Kidney (tissue), 13 donors: ENCODE measurements at regions not wholly inside any gene's neighbourhood (a gene's known extent, or its start where the extent isn't known, plus 50 kb on each side); places are given as distances from the start of the nearest gene placed in this dataset.
A peak's percentile ranks its signal among the peaks of the same experiment; 100 is the strongest.

Source experiments
- DNase-seq, 5 donors: peaks; one replicate each; pipeline ENCODE4 v3.0.0-alpha.2; 2013 to 2020
- FAIRE-seq: peaks from 2 replicates; lab custom pipeline; 2012; peaks lifted over from hg19 to GRCh38; lab: Jason Lieb, UNC
- H3K27ac ChIP-seq, 2 donors: one replicate each; pipeline ENCODE4 v1.7.0; 2013; ENCODE audit warnings: low read depth in 2 of 2, low read length in 2 of 2, inconsistent platforms in 1 of 2
- H3K27me3 ChIP-seq: one replicate; pipeline ENCODE4 v1.7.1; 2013; ENCODE audit warnings: low read length, inconsistent platforms; ENCODE audit not compliant: control insufficient read depth, insufficient read depth
- H3K36me3 ChIP-seq, 3 donors: one replicate each; pipeline versions ENCODE4 v1.7.0 to v1.7.1; 2013; ENCODE audit warnings: low read length in 3 of 3, control low read depth in 1 of 3, inconsistent platforms in 1 of 3; ENCODE audit not compliant: insufficient read depth in 3 of 3, control insufficient read depth in 2 of 3
- H3K4me1 ChIP-seq, 3 donors: one replicate each; pipeline versions ENCODE4 v1.7.0 to v1.7.1; 2013; ENCODE audit warnings: low read length in 3 of 3, inconsistent platforms in 1 of 3, low read depth in 1 of 3; ENCODE audit not compliant: control insufficient read depth in 2 of 3, insufficient read depth in 2 of 3
- H3K4me3 ChIP-seq, 3 donors: one replicate each; pipeline versions ENCODE4 v1.7.0 to v1.8.1; 2013; ENCODE audit warnings: low read length in 3 of 3, control low read depth in 1 of 3, inconsistent platforms in 1 of 3
- H3K9ac ChIP-seq, 3 donors: one replicate each; pipeline versions ENCODE4 v1.7.0 to v1.7.1; 2013; ENCODE audit warnings: low read length in 3 of 3, control low read depth in 1 of 3, inconsistent platforms in 1 of 3
- H3K9me3 ChIP-seq, 3 donors: one replicate each; pipeline versions ENCODE4 v1.7.0 to v1.7.1; 2013; ENCODE audit warnings: low read length in 3 of 3, control low read depth in 1 of 3, inconsistent platforms in 1 of 3; ENCODE audit not compliant: control insufficient read depth in 2 of 3, insufficient read depth in 1 of 3
- CTCF ChIP-seq: IDR thresholded peaks from 3 replicates; pipeline ENCODE4 v1.5.1; 2012; ENCODE audit warnings: mild to moderate bottlenecking, moderate library complexity, borderline replicate concordance; ENCODE audit not compliant: insufficient read depth; ENCODE audit errors: extremely low read depth
- intact Hi-C: fragments of 100-400 bp; cut with DNase I; formaldehyde crosslinking; loops from one replicate; pipeline ENCODE4 v1.11.1; 2022
- donor health status: control.
- donor health status: control.
- donor health status: control.
- donor health status: control.
- donor health status: control.
- donor health status: DM: yes; HTN: yes; CAD: no.
- donor health status: Normal renal cell carcinoma (clear cell type).

GRCh38 chr22:47750086-47750485 lies 987.6 kb downstream of the TBC1D22A start:
- H3K27ac ChIP-seq: no peak overlapping the region
- peaks cover 0 to 2% (median 0%) of the 10 kb centered on the region in 3 donors for H3K4me1 ChIP-seq
- H3K27me3 ChIP-seq: no peaks in the 10 kb centered on the region
- H3K4me3 ChIP-seq: no peak overlapping the region
- intact Hi-C loops: no loop called here
- no peaks in the 10 kb centered on the region for H3K36me3 ChIP-seq
- FAIRE-seq (no peak), DNase-seq (no peak)
- no peak for TF ChIP-seq CTCF
- H3K9me3 ChIP-seq: no peaks in the 10 kb centered on the region
- no peak overlapping the region for H3K9ac ChIP-seq

GRCh38 chr22:47748957-47749356 lies 986.5 kb downstream of the TBC1D22A start:
- Histone ChIP-seq H3K27ac (no peak overlapping the region), H3K36me3 (no peaks in the 10 kb centered on the region), H3K9me3 (no peaks in the 10 kb centered on the region), H3K4me1 (peaks cover 0 to 2% (median 0%) of the 10 kb centered on the region in 3 donors), H3K9ac (no peak overlapping the region), H3K4me3 (no peak overlapping the region), H3K27me3 (no peaks in the 10 kb centered on the region)
- DNase-seq (peak in 1 of 5 donors; percentile 42), FAIRE-seq (no peak)
- intact Hi-C loops: no loop called here
- TF ChIP-seq CTCF: no peak

- Histone ChIP-seq H3K4me1 (peaks cover 0 to 2% (median 0%) of the 10 kb centered on the region in 3 donors), H3K4me3 (no peak overlapping the region), H3K36me3 (no peaks in the 10 kb centered on the region), H3K9ac (no peak overlapping the region), H3K9me3 (no peaks in the 10 kb centered on the region), H3K27ac (no peak overlapping the region), H3K27me3 (no peaks in the 10 kb centered on the region)
- FAIRE-seq (no peak), DNase-seq (no peak)
- no peak for TF ChIP-seq CTCF
- intact Hi-C loops: no loop called here
Measured at GRCh38 chr22:47748271-47748670, 985.8 kb downstream of the TBC1D22A start.

- no peak for TF ChIP-seq CTCF
Measured at GRCh38 chr22:47740109-47740805, 977.8 kb downstream of the TBC1D22A start.

More at GRCh38 chr22:47740109-47740805, 977.8 kb downstream of the TBC1D22A start:
- DNase-seq (peak in 1 of 5 donors; percentile 28), FAIRE-seq (no peak)
- Histone ChIP-seq H3K27ac (no peak overlapping the region), H3K9ac (no peak overlapping the region), H3K27me3 (no peaks in the 10 kb centered on the region), H3K36me3 (no peaks in the 10 kb centered on the region), H3K9me3 (no peaks in the 10 kb centered on the region), H3K4me3 (no peak overlapping the region), H3K4me1 (no peaks in the 10 kb centered on the region)
- intact Hi-C loops: no loop called here
